ENCODE measurements at regions not wholly inside any gene's neighbourhood (a gene's known extent, or its start where the extent isn't known, plus 50 kb on each side); places are given as distances from the start of the nearest gene placed in this dataset.

- TF ChIP-seq CTCF (IDR thresholded peaks at IDR 0.05; ENCODE audit: borderline replicate concordance): no peak
- Histone ChIP-seq H3K27ac (replicated peaks) (no peak overlapping the region), H3K9me3 (replicated peaks) (no peaks in the 10 kb centered on the region), H3K27me3 (ENCODE audit: low read depth) (peaks cover 76% of the 10 kb centered on the region), H3K4me3 (no peak overlapping the region), H3K36me3 (no peaks in the 10 kb centered on the region), H3K4me1 (no peaks in the 10 kb centered on the region)
- DNase-seq: no peak
- intact Hi-C loops (cut with micrococcal nuclease): no loop called here
Observed at GRCh38 chr1:5497503-5497902, 494.7 kb downstream of the NPHP4 start.

- no peaks in the 10 kb centered on the region for H3K9me3 ChIP-seq (replicated peaks)
- H3K4me1 ChIP-seq: no peaks in the 10 kb centered on the region
- intact Hi-C loops (cut with micrococcal nuclease): no loop called here
- no peaks in the 10 kb centered on the region for H3K36me3 ChIP-seq
- H3K27me3 ChIP-seq (ENCODE audit: low read depth): peaks cover 79% of the 10 kb centered on the region
- H3K4me3 ChIP-seq: no peak overlapping the region
- no peak for DNase-seq
- H3K27ac ChIP-seq (replicated peaks): no peak overlapping the region
- no peak for TF ChIP-seq CTCF (IDR thresholded peaks at IDR 0.05; ENCODE audit: borderline replicate concordance)
Observed at GRCh38 chr1:5495596-5496410, 496.4 kb downstream of the NPHP4 start.

GRCh38 chr1:5494518-5494917 is 497.7 kb downstream of the NPHP4 start:
- Histone ChIP-seq H3K9me3 (replicated peaks) (no peaks in the 10 kb centered on the region), H3K36me3 (no peaks in the 10 kb centered on the region), H3K27me3 (ENCODE audit: low read depth) (peaks cover 92% of the 10 kb centered on the region), H3K4me1 (no peaks in the 10 kb centered on the region), H3K4me3 (no peak overlapping the region), H3K27ac (replicated peaks) (no peak overlapping the region)
- DNase-seq: no peak
- TF ChIP-seq CTCF (IDR thresholded peaks at IDR 0.05; ENCODE audit: borderline replicate concordance): no peak
- intact Hi-C loops (cut with micrococcal nuclease): no loop called here

- Histone ChIP-seq H3K4me3 (no peak overlapping the region), H3K9me3 (replicated peaks) (no peaks in the 10 kb centered on the region), H3K27me3 (ENCODE audit: low read depth) (peaks cover 95% of the 10 kb centered on the region), H3K27ac (replicated peaks) (no peak overlapping the region), H3K36me3 (no peaks in the 10 kb centered on the region), H3K4me1 (no peaks in the 10 kb centered on the region)
- TF ChIP-seq CTCF (IDR thresholded peaks at IDR 0.05; ENCODE audit: borderline replicate concordance): no peak
- intact Hi-C loops (cut with micrococcal nuclease): no loop called here
- DNase-seq: no peak
Observed at GRCh38 chr1:5493851-5494311, 498.3 kb downstream of the NPHP4 start.

- no peak for TF ChIP-seq CTCF (IDR thresholded peaks at IDR 0.05; ENCODE audit: borderline replicate concordance)
- H3K4me3 ChIP-seq: no peak overlapping the region
- H3K27ac ChIP-seq (replicated peaks): no peak overlapping the region
- no peaks in the 10 kb centered on the region for H3K4me1 ChIP-seq
- H3K9me3 ChIP-seq (replicated peaks): no peaks in the 10 kb centered on the region
- no peak for DNase-seq
- intact Hi-C loops (cut with micrococcal nuclease): no loop called here
- H3K36me3 ChIP-seq: no peaks in the 10 kb centered on the region
- H3K27me3 ChIP-seq (ENCODE audit: low read depth): peaks cover 95% of the 10 kb centered on the region
Observed at GRCh38 chr1:5493275-5493674, 498.9 kb downstream of the NPHP4 start.
